ENCODE measurements at regions not wholly inside any gene's neighbourhood (a gene's known extent, or its start where the extent isn't known, plus 50 kb on each side); places are given as distances from the start of the nearest gene placed in this dataset.
"Not testable (repeated sequence)": the region's sequence is repeated elsewhere in the genome, so short reads cannot be mapped to it uniquely, and the experiment has no call there.

DNA sequence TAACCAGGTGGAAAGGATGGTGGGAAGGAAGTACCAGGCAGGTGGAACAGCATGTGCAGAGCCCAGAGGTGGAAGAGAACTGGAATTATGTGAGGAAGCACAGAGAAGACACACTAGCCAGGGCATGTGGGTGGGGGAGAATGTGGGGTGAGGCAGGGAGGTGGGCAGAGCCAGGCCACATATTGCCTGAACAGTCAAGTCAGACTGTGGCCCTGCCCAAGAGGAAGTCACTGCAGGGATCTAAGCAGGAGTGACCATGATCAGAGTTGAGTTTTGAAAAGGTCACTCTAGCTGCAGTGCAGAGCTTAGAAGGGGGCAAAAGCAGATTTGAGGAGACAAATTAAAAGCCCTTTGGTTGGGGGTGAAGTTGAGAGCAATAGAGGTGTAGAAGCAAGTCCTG lies 114.0 kb upstream of the SLC38A2 start:
- no peaks in the 10 kb centered on the region for H3K27me3 ChIP-seq (ENCODE audit: control insufficient read depth, insufficient read depth, low read length)
- H3K9me3 ChIP-seq (ENCODE audit: control insufficient read depth, low read length): no peaks in the 10 kb centered on the region
- peaks cover 12% of the 10 kb centered on the region for H3K4me1 ChIP-seq (ENCODE audit: control insufficient read depth, insufficient read depth, low read length)
- H3K36me3 ChIP-seq (ENCODE audit: control insufficient read depth, insufficient read depth, low read length): no peaks in the 10 kb centered on the region
- H3K9ac ChIP-seq (ENCODE audit: low read length): no peak overlapping the region
- H3K4me3 ChIP-seq (ENCODE audit: low read length): no peak overlapping the region

- Histone ChIP-seq H3K9me3 (ENCODE audit: control insufficient read depth, low read length) (no peaks in the 10 kb centered on the region), H3K4me1 (ENCODE audit: control insufficient read depth, insufficient read depth, low read length) (peaks cover 12% of the 10 kb centered on the region), H3K9ac (ENCODE audit: low read length) (no peak overlapping the region), H3K36me3 (ENCODE audit: control insufficient read depth, insufficient read depth, low read length) (no peaks in the 10 kb centered on the region), H3K27me3 (ENCODE audit: control insufficient read depth, insufficient read depth, low read length) (no peaks in the 10 kb centered on the region), H3K4me3 (ENCODE audit: low read length) (no peak overlapping the region)
These were observed 113.3 kb upstream of the SLC38A2 start for GRCh38 chr12:46485853-46486252.

- H3K4me3 ChIP-seq (ENCODE audit: low read length): no peak overlapping the region
- H3K4me1 ChIP-seq (ENCODE audit: control insufficient read depth, insufficient read depth, low read length): peaks cover 3% of the 10 kb centered on the region
- H3K9me3 ChIP-seq (ENCODE audit: control insufficient read depth, low read length): no peaks in the 10 kb centered on the region
- no peaks in the 10 kb centered on the region for H3K27me3 ChIP-seq (ENCODE audit: control insufficient read depth, insufficient read depth, low read length)
- no peak overlapping the region for H3K9ac ChIP-seq (ENCODE audit: low read length)
- H3K36me3 ChIP-seq (ENCODE audit: control insufficient read depth, insufficient read depth, low read length): no peaks in the 10 kb centered on the region
These were observed 112.0 kb upstream of the SLC38A2 start for GRCh38 chr12:46484396-46485061.

GRCh38 chr12:46483572-46484395 lies 111.2 kb upstream of the SLC38A2 start:
- Histone ChIP-seq H3K9ac (ENCODE audit: low read length) (no peak overlapping the region), H3K4me3 (ENCODE audit: low read length) (no peak overlapping the region)

DNA sequence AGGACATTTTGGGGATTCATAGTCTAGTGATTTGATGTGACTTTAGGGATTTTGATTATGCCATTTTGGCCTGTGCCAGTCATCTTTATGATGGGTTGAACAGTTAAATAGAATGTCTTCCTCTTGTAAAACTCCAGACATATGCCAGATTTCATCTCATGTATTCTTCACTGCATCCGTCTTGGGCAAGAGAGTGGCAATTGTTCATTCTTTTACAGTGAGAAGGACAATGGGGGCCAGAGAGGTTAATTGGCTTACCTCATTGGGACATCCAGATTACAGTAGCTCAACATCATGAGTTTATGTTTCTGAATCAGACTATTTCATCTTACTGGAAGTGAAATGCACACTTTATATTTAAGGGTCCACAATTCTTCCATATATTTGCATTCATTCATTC lies 108.2 kb upstream of the SLC38A2 start:
- Histone ChIP-seq H3K4me1 (ENCODE audit: control insufficient read depth, insufficient read depth, low read length) (no peaks in the 10 kb centered on the region), H3K36me3 (ENCODE audit: control insufficient read depth, insufficient read depth, low read length) (no peaks in the 10 kb centered on the region), H3K4me3 (ENCODE audit: low read length) (no peak overlapping the region), H3K27me3 (ENCODE audit: control insufficient read depth, insufficient read depth, low read length) (no peaks in the 10 kb centered on the region), H3K9me3 (ENCODE audit: control insufficient read depth, low read length) (no peaks in the 10 kb centered on the region), H3K9ac (ENCODE audit: low read length) (no peak overlapping the region)

More at GRCh38 chr12:46483572-46484395, 111.2 kb upstream of the SLC38A2 start:
- H3K4me1 ChIP-seq (ENCODE audit: control insufficient read depth, insufficient read depth, low read length): no peaks in the 10 kb centered on the region
- no peaks in the 10 kb centered on the region for H3K27me3 ChIP-seq (ENCODE audit: control insufficient read depth, insufficient read depth, low read length)
- no peaks in the 10 kb centered on the region for H3K9me3 ChIP-seq (ENCODE audit: control insufficient read depth, low read length)
- no peaks in the 10 kb centered on the region for H3K36me3 ChIP-seq (ENCODE audit: control insufficient read depth, insufficient read depth, low read length)

DNA sequence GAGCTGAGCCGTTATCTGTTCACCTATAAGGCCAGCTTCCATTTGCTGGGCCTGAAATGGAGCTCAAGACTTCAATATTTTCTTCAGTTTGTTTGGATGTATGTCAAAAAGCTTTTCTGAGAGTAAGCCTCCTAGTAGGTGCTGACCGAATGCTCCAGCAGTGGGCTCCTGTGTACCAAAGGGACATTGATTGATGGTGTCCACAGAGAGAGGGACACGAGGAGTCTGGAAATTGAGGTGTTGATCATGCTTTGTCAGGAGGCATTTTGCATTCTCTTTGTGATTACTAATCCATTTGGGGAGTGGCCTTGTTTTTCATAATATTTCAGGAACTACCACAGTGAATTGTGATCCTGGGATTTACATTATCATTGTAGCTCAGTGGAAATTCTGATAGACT lies 107.7 kb upstream of the SLC38A2 start:
- Histone ChIP-seq H3K27me3 (ENCODE audit: control insufficient read depth, insufficient read depth, low read length) (no peaks in the 10 kb centered on the region), H3K4me1 (ENCODE audit: control insufficient read depth, insufficient read depth, low read length) (no peaks in the 10 kb centered on the region), H3K36me3 (ENCODE audit: control insufficient read depth, insufficient read depth, low read length) (no peaks in the 10 kb centered on the region), H3K9ac (ENCODE audit: low read length) (no peak overlapping the region), H3K9me3 (ENCODE audit: control insufficient read depth, low read length) (no peaks in the 10 kb centered on the region), H3K4me3 (ENCODE audit: low read length) (no peak overlapping the region)

GRCh38 chr12:46478123-46478522 lies 105.5 kb upstream of the SLC38A2 start:
- no peaks in the 10 kb centered on the region for H3K36me3 ChIP-seq (ENCODE audit: control insufficient read depth, insufficient read depth, low read length)
- no peak overlapping the region for H3K4me3 ChIP-seq (ENCODE audit: low read length)
- H3K9ac ChIP-seq (ENCODE audit: low read length): no peak overlapping the region
- no peaks in the 10 kb centered on the region for H3K27me3 ChIP-seq (ENCODE audit: control insufficient read depth, insufficient read depth, low read length)
- peaks cover 5% of the 10 kb centered on the region for H3K4me1 ChIP-seq (ENCODE audit: control insufficient read depth, insufficient read depth, low read length)
- no peaks in the 10 kb centered on the region for H3K9me3 ChIP-seq (ENCODE audit: control insufficient read depth, low read length)

GRCh38 chr12:46477541-46477940 lies 105.0 kb upstream of the SLC38A2 start:
- Histone ChIP-seq H3K9ac (ENCODE audit: low read length) (no peak overlapping the region), H3K9me3 (ENCODE audit: control insufficient read depth, low read length) (no peaks in the 10 kb centered on the region), H3K27me3 (ENCODE audit: control insufficient read depth, insufficient read depth, low read length) (no peaks in the 10 kb centered on the region), H3K36me3 (ENCODE audit: control insufficient read depth, insufficient read depth, low read length) (no peaks in the 10 kb centered on the region), H3K4me3 (ENCODE audit: low read length) (no peak overlapping the region), H3K4me1 (ENCODE audit: control insufficient read depth, insufficient read depth, low read length) (peaks cover 5% of the 10 kb centered on the region)

- H3K4me3 ChIP-seq (ENCODE audit: low read length): no peak overlapping the region
- no peaks in the 10 kb centered on the region for H3K36me3 ChIP-seq (ENCODE audit: control insufficient read depth, insufficient read depth, low read length)
- H3K9ac ChIP-seq (ENCODE audit: low read length): no peak overlapping the region
- peaks cover 12% of the 10 kb centered on the region for H3K4me1 ChIP-seq (ENCODE audit: control insufficient read depth, insufficient read depth, low read length)
- H3K27me3 ChIP-seq (ENCODE audit: control insufficient read depth, insufficient read depth, low read length): no peaks in the 10 kb centered on the region
- no peaks in the 10 kb centered on the region for H3K9me3 ChIP-seq (ENCODE audit: control insufficient read depth, low read length)
These were observed 103.5 kb upstream of the SLC38A2 start for GRCh38 chr12:46475972-46476645.

- peaks cover 16% of the 10 kb centered on the region for H3K4me1 ChIP-seq (ENCODE audit: control insufficient read depth, insufficient read depth, low read length)
- H3K4me3 ChIP-seq (ENCODE audit: low read length); H3K9ac ChIP-seq (ENCODE audit: low read length): not testable (repeated sequence)
These were observed 101.8 kb upstream of the SLC38A2 start for GRCh38 chr12:46474385-46474784.

GRCh38 chr12:46473634-46474329 lies 101.2 kb upstream of the SLC38A2 start:
- Histone ChIP-seq H3K27me3 (ENCODE audit: control insufficient read depth, insufficient read depth, low read length) (no peaks in the 10 kb centered on the region), H3K4me3 (ENCODE audit: low read length) (no peak overlapping the region), H3K36me3 (ENCODE audit: control insufficient read depth, insufficient read depth, low read length) (no peaks in the 10 kb centered on the region), H3K9me3 (ENCODE audit: control insufficient read depth, low read length) (no peaks in the 10 kb centered on the region), H3K9ac (ENCODE audit: low read length) (no peak overlapping the region), H3K4me1 (ENCODE audit: control insufficient read depth, insufficient read depth, low read length) (peaks cover 16% of the 10 kb centered on the region)

More at GRCh38 chr12:46474385-46474784, 101.8 kb upstream of the SLC38A2 start:
- H3K27me3 ChIP-seq (ENCODE audit: control insufficient read depth, insufficient read depth, low read length); H3K36me3 ChIP-seq (ENCODE audit: control insufficient read depth, insufficient read depth, low read length); H3K9me3 ChIP-seq (ENCODE audit: control insufficient read depth, low read length): not testable (repeated sequence)
